Activated CD4-positive, alpha-beta T cell treated with anti-CD3 and anti-CD28 coated beads, Interleukin-2, amount 50 U/mL, for 24 hours (primary cell): ENCODE measurements at regions not wholly inside any gene's neighbourhood (a gene's known extent, or its start where the extent isn't known, plus 50 kb on each side); places are given as distances from the start of the nearest gene placed in this dataset.
A peak's percentile ranks its signal among the peaks of the same experiment; 100 is the strongest.

ENCODE experiments used
- DNase-seq, 2 donors: peaks; one replicate each; pipeline ENCODE4 v3.0.0-alpha.2; 2020; ENCODE audit warnings: low read depth in 1 of 2, low spot score in 1 of 2

DNA sequence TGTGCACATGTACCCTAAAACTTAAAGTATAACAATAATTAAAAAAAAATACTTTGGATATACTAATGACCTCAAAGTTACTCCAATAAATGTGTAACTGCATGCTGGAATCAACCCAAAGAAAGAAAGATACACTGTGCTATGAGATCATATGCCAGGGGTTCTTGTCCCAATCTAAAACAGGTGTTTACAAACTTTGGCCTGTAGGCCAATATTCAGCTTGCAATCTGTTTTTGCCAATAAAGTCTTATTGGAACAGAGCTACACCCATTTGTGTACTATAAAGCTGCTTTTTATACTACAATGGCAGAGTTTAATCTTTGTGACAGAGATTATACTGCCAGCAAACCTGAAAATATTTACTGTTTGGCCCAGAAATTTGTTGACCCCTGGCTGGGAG lies 138.8 kb upstream of the AFF2 start:
- no peak for DNase-seq

DNA sequence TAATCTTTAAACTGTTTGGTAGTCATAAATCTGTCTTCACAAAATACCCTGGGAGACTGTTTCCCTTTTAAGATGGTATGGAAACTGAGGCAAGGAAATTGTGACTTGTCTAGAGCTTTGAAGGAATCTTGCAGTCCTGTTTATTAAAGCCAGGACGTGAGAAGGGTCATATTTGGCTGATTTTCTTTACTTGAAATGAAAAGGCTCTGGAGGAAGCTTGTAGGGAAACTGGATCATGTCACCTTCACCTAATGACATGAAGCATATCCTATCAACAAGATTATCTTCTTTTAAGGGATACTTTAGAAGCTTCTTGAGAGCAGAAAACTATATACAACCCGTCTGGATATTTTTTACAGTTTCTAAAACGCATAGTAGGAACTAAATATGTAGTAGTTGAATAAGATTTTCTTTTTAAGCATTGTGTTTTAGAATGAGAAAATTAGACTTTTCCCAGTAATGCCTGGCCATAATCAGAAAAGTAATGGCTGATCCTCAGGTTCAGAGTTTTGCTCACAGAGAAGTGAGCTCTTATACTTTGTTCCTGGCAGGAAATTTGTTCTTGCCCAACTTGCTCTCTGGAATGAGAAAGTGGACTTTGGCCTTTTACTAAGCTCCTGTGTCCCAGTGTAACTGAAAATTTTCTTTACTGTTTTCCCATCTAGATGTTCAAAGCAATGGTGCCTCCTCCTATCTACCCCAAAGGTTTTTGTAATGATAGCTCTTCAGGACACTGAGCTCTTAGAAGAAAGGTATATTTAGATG lies 136.8 kb upstream of the AFF2 start:
- DNase-seq: no peak

DNA sequence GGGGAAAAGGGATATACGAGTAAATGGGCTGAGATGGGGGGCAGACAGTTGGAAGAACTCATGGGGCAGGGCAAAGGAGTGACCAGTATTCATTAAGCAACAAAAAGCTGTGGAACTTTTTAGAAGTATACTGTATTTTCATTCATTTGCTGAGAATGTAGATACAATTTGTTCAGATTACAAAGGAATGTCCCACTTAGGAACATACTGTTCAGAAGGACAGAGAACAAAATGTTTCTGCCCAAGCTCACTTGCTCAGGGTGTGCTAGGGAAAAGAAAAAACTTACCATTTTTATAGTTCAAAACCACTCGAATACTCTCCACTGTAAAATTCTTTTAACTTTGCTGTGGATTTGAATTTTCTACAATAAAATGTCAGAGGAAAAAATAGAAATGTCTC lies 135.2 kb upstream of the AFF2 start:
- no peak for DNase-seq

DNA sequence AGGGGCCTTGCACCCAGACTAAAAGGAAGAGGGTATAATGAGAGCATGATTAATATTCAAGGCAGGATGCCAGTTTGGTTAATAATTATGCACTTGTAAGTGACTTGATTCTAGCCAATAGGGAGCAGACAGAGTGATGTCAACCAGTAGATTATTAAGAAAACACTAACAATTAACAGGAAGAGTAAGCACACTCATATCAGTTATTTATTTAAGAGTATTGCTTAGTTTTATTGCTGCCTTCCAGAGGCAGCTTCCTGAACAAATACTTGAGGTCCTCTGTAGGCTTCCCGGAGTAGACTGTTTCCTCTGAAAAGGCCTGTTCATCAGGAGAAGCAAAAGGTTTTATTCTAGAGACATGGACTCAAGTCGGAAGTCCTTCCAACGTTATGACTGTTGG lies 129.1 kb upstream of the AFF2 start:
- DNase-seq: no peak

DNA sequence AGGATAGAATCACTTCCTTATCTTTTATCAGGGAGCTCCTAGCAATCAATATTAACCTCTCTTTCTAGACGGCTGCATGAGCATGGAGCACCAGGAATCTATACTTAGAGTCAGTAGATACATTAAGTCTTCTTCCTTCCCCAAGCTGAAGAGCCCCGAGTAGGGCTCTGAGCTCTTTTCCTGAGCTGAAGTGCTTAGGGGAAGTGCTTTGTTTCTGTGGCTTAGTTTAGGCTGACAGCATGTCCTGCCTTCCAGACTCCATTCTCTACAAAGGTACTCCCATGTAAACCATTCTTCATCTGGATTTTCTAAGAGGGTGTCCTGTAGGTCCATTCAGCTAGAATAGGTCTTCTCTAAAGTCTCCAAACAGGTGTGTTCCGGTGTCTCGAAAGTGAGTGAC lies 127.5 kb upstream of the AFF2 start:
- DNase-seq: no peak

DNA sequence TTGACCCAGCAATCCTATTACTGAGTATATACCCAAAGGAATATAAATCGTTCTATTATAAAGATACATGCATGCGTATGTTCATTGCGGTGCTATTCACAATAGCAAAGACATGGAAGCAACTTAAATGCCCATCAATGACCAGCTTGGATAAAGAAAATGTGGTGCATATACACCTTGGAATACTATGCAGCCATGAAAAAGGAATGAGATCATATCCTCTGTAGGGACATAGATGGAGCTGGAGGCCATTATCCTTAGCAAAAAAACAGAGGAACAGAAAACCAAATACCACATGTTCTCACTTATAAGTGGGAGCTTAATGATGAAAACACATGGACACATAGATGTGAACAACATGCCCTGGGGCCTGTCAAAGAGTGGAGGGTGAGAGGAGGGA lies 124.1 kb upstream of the AFF2 start:
- no peak for DNase-seq

DNA sequence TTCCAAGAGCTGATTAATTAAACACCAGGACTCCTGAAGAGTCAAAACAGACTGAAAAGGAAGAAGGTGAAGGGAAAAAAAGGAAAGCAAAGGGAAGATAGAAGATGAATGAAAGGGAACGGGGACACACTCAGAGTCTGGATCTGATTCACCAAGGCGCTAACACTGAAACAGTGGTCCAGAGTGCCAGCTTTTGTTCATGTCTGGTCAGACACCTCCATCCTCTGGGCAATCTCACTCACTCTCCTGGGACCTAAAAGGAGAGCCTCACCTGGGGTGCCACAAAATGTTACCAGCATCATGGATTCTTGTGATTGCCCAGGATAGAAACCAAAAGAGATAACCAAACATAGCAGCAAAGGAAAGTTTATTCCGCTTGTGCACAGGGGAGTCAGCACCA lies 120.3 kb upstream of the AFF2 start:
- peak in 1 of 2 donors; percentile 0 for DNase-seq

DNA sequence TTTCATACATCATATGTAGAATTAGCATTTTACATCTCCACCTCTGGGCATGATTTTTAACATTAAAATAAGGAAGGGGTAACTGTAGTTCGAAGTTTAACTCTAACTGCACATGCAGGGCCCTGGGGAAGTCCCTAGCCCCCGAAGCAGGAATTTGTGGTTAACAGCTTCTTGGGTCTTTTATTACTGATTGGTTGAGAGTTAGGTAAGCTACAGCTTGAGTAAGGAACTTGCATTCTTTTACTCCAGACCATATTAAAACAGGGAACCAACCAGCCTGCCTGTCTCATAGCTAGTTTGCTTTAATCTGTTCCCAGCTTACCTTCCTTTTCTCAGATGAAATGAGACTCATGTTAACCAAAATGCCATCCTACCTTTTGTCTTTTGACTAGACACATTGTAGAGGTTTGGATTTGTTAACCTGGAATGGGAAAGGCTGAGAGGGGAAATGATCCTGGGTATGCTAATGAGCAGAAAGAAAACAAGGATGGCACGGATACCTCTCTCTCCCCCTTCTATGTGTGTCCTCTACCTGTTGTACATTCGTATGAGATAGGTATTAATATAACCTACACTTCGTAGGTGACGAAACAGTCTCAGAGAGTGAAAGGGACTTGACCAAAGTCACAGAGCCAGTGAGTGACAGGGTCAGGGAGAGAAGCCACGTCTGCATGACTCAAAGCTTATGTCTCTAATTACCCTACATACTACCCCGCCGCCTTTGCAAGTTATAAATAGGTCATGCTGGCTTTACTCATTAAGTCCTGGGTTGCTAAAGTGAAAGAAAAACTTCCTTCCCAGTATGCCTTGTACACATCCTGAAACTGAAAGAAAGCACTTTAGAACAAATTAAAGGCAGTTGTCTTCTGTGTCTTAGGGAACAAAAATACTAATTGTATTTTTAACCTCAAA lies 119.5 kb upstream of the AFF2 start:
- DNase-seq: peak in 1 of 2 donors; percentile 57

DNA sequence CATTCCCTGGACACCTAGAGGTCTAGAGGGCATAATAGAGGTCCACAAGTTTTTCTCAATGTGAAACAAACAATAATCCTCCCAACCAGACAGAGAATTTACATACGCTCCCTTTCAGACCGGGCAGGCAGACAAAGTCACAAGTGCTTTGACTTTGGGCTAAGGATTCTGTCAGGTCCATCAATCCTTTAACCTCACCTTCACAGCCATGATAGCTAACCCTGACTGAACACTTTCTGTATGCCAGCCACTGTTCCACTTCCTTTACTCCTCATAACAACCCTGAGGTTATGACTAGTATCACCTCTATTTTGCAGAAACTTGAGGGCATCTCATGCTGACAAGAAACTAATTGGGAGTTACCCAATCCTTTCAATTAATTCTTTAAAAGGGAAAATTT lies 118.8 kb upstream of the AFF2 start:
- no peak for DNase-seq

DNA sequence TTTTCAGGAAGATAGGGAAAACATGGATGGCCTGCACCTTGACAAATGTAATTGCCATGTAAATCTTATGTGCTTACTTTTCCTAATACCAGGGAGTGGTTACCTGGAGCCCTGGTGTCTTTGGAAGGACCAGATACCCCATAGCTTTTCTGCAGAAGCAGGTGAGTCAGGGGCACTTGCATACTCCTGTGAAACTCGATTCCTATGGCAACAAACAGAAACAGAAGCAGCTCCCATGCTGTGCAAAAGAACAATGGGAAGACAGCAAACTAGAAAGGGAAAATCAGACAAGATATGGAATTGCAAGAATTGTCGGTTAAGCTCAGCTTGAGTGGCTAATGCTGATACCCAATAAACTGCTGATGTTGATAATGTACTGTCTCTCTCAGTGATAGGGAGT lies 117.4 kb upstream of the AFF2 start:
- DNase-seq: no peak

DNA sequence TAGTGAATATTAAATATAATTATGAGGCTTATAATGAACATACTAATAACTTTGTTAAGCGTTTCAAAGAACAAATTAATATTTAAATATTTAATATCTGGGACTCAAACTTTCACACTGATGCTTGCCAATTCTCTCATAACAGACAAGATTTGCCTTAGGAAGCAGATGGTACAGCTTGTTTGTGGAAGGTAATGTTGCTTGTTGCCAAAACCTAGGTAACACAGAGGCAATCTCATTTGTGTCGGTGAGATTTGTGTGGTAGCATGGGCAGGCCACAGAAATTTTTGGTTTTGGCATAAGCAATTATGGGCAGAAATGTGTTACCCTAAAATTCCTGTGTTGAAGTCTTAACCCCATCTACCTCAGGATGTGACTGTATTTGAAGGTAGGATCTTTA lies 114.9 kb upstream of the AFF2 start:
- no peak for DNase-seq

DNA sequence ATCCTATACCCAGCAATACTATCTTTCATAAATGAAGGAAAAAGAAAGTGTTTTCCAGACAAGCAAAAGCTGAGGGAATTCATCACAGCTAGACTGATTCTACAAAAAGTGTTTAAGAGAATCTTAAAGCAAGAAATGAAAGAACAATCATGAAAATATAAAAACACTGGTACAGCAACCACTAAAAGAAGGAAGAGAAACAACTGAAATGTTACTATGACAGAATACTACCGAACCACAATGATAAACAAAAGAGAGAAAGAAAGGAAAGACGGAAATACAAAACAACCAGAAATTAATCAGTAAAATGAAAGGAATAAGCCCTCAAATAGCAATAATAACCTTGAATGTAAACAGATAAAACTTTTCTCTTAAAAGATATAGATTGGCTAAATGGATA lies 110.8 kb upstream of the AFF2 start:
- no peak for DNase-seq

DNA sequence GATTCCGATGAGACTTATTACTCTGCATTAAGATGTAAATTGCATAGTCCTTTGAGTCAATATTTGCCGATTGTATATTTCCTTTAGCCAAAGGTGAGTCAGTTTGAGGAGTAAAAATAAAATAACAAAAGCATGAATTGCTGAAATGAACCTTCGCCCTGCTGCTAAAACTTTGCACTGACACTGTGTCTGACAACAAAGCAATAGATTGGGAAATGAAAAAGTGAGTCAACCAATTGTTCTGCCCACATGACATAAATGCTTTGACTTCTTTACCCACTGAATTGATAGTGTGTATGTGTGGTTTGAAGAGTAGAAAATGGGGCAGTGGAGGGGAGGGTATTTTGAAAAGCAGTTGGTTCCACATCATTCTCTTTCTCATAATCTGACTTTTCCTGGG lies 88.4 kb upstream of the AFF2 start:
- no peak for DNase-seq

DNA sequence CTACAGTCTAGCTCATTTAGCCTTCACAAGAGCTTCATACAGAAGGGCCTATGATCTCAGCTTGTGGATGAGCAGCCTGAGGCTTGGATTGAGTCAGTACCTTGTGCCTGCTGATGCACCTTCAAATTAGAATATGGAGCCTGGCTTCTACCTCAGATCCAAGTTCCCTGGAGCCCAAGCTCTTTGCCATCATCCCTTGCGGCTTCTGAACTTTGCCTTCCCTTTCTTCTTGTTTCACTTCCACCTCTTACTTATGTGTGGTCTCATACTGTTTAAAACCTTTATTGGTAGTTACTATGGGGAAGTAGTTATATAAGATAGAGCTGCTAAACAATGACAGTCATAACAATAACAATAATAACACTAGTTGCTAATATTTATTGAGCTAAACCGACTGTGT lies 84.3 kb upstream of the AFF2 start:
- DNase-seq: no peak

DNA sequence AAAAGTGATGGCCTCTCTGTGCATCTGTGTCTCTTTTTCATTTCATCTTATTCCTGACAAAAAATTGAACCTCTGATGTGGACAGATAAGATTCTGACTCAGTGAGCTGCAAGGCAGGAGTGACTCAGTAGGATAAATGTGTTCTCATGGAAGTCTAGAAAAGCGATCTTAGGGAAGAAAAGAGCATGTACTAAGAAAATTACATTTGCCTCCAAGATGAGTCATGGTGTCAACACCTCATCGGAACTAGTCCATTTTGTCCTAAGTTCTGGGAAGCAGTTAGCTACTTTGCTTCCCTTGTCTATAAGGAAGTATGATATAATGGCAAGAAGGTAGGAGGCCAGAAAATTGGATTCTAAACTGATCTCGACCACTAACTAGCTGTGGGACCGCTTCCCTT lies 83.5 kb upstream of the AFF2 start:
- DNase-seq: no peak

DNA sequence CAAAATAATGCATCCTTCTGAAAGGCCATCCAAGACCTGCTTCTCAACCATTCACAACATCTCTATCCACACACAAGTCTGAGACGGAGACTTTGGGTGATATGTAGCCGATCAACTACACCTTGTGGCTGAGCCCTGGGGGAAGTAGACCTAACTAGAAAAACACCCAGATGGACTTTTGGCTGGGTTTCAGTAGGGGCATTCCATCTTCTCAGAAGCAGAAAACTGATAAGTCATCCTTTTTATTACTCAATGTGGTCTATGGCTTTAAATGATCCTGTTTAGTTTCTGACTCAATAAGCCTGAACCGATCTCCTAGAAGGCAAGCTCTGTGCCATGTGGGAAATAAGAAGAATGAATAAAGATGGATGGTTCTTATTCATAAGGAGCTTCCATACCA lies 82.5 kb upstream of the AFF2 start:
- DNase-seq: no peak

DNA sequence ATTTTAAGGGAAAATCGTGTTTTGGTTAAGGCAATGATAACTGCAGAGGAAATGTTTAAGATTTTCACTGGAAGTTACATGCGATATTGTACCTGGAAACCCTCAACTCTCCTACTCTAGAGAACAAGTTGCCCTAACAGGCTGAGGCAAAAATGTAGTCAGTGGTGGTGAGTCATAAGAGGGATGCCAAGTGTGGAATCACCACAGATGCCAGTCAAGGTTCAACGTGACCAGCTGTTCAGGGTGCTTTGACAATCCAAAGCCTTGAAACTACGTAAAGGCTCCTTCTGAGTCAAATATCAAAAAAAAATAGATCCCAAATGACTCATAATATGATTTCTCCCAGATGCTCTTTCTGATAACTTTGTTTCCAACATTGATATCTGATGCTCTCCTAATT lies 77.9 kb upstream of the AFF2 start:
- DNase-seq: no peak

DNA sequence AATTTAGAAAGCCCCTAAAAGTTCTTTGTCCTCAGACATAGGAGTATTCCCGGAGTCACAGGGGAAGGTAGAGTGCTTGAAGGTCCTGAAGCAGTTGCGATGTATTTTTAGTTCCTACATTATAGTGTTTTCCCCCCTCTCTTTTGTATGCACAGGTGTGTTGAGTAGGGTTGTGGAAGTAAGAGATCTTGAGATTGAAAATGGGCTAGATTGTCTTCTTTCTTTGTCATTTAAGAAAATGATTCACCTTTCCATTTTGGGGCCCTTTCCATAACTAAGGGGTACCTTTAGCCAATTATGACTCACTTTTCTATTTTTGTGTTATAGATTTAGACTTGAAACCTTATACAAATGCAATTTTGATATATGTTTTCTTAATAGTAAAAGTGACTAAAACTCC lies 75.8 kb upstream of the AFF2 start:
- DNase-seq: no peak

DNA sequence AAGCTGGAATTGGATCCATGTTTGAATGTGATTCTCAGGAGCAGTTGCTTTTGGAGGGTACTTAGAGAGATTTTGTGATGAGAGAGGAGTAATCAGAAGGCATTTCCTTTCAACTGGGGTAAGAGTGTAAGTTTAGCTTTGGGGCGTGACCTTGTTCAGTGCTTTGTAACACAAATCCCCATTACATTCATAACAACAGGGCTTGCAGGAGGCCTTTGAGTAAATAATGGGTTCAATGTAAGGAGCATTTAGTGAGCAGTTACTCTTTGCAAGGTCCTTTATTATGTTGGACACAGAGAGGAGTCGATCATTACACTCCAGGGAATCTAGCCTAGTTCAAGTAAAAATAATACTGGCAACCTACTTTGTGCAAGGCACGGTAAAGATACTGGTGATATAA lies 74.0 kb upstream of the AFF2 start:
- no peak for DNase-seq

DNA sequence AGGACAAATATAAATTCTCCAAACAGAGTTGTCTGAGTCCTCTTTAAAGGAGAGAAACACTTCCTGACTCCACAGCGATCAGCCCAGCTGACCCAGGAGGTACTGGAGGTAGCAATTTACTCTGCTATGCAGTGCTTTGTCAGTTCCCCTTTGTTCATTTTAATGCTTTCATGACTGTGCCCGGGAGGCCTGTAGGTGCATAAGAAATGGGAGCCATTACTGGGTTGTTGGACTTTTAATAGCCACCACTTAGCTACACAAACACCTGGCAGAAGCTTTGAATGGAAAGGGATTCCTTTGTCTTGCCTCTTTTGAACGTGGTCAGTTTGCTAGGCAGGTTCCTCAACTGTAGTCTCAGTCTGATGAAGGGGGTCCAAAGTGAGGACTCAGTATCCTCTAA lies 59.0 kb upstream of the AFF2 start:
- no peak for DNase-seq

DNA sequence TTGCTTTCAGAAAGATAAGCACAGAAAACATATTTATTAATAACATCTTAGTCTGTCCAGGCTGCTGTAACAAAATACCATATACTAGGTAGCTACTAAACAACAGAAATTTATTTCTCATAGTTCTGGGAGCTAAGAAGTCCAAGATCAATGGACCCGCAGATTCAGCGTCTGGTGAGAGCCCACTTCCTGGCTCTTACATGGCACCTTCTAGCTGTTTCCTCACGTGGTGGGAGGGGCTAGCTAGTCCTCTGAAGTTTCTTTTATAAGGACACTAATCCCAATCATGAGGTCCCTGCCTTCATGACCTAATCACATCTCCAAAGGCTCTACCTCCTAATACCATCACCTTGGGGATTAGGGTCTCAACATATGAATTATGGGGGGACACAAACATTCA lies 57.2 kb upstream of the AFF2 start:
- DNase-seq: no peak

DNA sequence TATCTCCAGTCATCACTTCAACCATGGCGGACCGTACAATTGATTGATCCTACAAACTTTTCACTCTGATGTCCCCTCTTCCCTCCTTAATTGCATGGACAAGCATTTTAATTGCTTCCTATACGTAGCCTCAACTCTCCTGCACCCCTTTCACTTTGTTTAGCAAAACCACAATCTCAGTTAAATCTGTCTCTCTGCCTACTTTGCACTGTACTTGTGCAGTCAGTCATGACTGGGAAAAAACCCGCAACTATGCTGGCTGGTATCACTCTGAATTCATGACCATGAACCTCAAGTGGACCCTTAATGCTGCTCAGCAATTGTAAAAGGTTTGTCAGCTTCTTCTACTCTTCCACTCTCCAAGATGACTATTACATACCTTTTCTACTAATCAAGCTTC lies 51.7 kb upstream of the AFF2 start:
- DNase-seq: no peak
